Right lobe of liver (tissue), 6 donors: ENCODE measurements at regions not wholly inside any gene's neighbourhood (a gene's known extent, or its start where the extent isn't known, plus 50 kb on each side); places are given as distances from the start of the nearest gene placed in this dataset.

Source experiments
- ATAC-seq, 4 donors: fragments of 200-7000 bp; cut with Tn5 transposase; one replicate each; pipeline ENCODE4 v1.9.1; 2020; ENCODE audit warnings: mild to moderate bottlenecking in 4 of 4, moderate library complexity in 4 of 4
- DNase-seq, 3 donors: peaks; one replicate each; pipeline ENCODE4 v3.0.0-alpha.2; 2020
- H3K27ac ChIP-seq, 3 donors: fragments of 200-600 bp; one replicate each; pipeline ENCODE4 v1.8.0; 2022
- H3K27me3 ChIP-seq, 2 donors: fragments of 200-600 bp; one replicate each; pipeline ENCODE4 v1.8.0; 2022
- H3K36me3 ChIP-seq, 4 donors: fragments of 200-600 bp; sonication (generic) in 1 of 4; one replicate each; pipeline versions ENCODE4 v1.5.1 to v1.8.0; 2017 to 2022; ENCODE audit warnings: control low read depth in 1 of 4
- H3K4me1 ChIP-seq, 4 donors: fragments of 200-600 bp; sonication (generic) in 1 of 4; one replicate each; pipeline versions ENCODE4 v1.5.1 to v1.8.0; 2017 to 2022; ENCODE audit warnings: control low read depth in 1 of 4
- H3K4me3 ChIP-seq, 3 donors: fragments of 200-600 bp; one replicate each; pipeline ENCODE4 v1.8.0; 2022
- H3K9me3 ChIP-seq, 4 donors: fragments of 200-600 bp; sonication (generic) in 1 of 4; one replicate each; pipeline versions ENCODE4 v1.5.1 to v1.8.0; 2017 to 2022; ENCODE audit warnings: control low read depth in 1 of 4
- CTCF ChIP-seq, 4 donors: fragments of 200-600 bp in 3 of 4; fragments of 450-650 bp in 1 of 4; IDR thresholded peaks; one replicate each; pipeline versions ENCODE4 v1.5.1 to v1.8.0; 2016 to 2022; ENCODE audit warnings: antibody characterized with exemption in 4 of 4, mild to moderate bottlenecking in 2 of 4
- POLR2A ChIP-seq: fragments of 450-650 bp; IDR thresholded peaks from one replicate; pipeline ENCODE4 v1.6.1; 2017; ENCODE audit warnings: antibody characterized with exemption, mild to moderate bottlenecking
- WGBS: methylation state at CpG from one replicate; pipeline ENCODE4 v1.1.6; 2018; ENCODE audit warnings: low coverage, low lambda C conversion rate; ENCODE audit not compliant: insufficient coverage; ENCODE audit errors: missing lambda C conversion rate; 5-methylcytosine and 5-hydroxymethylcytosine counted together
- intact Hi-C, 2 donors: fragments of 100-400 bp; cut with DNase I; formaldehyde crosslinking; loops; one replicate each; pipeline versions ENCODE4 v1.11.2 to v1.14.1; 2022
- donor health status: DM: no; HTN: yes; CAD: no.
- donor health status: DM: no; HTN: no; CAD: no.
- donor health status: DM: no; HTN: no; CAD: no.
- donor health status: DM: no; HTN: yes; CAD: no.
- donor health status: DM: no; HTN: yes; CAD: no.

GRCh38 chr1:193579323-193579722 is 392.9 kb upstream of the B3GALT2 start:
- Histone ChIP-seq H3K9me3 (no peaks in the 10 kb centered on the region), H3K36me3 (no peaks in the 10 kb centered on the region), H3K27me3 (no peaks in the 10 kb centered on the region), H3K27ac (no peak overlapping the region), H3K4me1 (no peaks in the 10 kb centered on the region), H3K4me3 (no peak overlapping the region)
- ATAC-seq (no peak), DNase-seq (no peak)
- WGBS, result 87% methylated on average over 1 of the region's 1 CpG
- intact Hi-C loops, result no loop called here
- no peak for TF ChIP-seq POLR2A

GRCh38 chr1:193574913-193575312 is 388.5 kb upstream of the B3GALT2 start:
- ATAC-seq (no peak), DNase-seq (no peak)
- Histone ChIP-seq H3K27ac (no peak overlapping the region), H3K36me3 (no peaks in the 10 kb centered on the region), H3K4me1 (no peaks in the 10 kb centered on the region), H3K4me3 (no peak overlapping the region), H3K9me3 (no peaks in the 10 kb centered on the region), H3K27me3 (no peaks in the 10 kb centered on the region)
- TF ChIP-seq CTCF (IDR thresholded peaks at IDR 0.05) (no peak), POLR2A (no peak)
- intact Hi-C loops, result no loop called here

GRCh38 chr1:193569983-193570269 is 383.5 kb upstream of the B3GALT2 start:
- Histone ChIP-seq H3K4me3 (no peak overlapping the region), H3K27ac (no peak overlapping the region), H3K27me3 (no peaks in the 10 kb centered on the region), H3K4me1 (no peaks in the 10 kb centered on the region), H3K36me3 (no peaks in the 10 kb centered on the region), H3K9me3 (no peaks in the 10 kb centered on the region)
- TF ChIP-seq CTCF (IDR thresholded peaks at IDR 0.05) (no peak), POLR2A (no peak)
- no peak for DNase-seq
- intact Hi-C loops, result no loop called here
- no peak for ATAC-seq

DNA sequence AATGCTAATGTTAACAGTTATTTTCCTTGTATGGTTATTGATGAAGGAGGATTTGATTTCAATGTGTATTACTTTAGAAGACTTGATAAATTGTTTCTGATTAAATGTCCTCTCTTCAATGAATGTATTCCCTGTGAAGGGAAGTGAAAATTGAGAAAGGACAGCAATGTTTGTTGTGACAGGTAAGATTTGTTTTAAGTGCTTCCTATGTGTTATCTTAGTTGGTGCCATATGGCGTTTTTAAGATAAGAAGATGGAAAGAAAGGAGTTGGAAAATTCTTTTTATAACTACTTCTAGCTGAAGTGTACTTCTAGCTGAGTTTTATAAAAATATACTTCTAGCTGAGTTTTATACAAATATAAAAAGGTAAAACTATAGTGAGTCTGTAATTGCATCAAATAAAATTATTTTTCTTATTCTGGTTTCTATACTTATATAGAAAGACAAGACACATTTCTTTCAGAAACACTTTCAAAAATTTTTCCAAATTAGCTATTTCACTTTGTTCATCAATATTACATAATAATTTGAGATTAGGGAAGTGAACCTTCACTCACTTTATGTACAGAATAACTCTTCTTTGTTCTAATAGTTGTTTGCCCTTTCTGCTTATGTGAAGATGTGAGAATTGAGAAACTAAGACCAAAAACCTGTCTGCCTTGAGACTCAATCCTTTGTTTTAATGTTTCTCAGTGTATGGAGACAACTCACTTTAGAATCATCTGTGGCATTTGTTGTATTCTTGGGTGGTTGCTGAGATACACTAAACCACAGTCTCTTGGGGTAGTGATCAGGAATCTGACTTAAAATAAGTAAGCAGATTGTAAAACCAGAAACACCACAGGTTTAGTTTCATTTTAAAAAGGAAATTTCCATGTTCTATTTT is 382.9 kb upstream of the B3GALT2 start:
- no peak overlapping the region for H3K27ac ChIP-seq
- no peaks in the 10 kb centered on the region for H3K36me3 ChIP-seq
- no peaks in the 10 kb centered on the region for H3K27me3 ChIP-seq
- no peak overlapping the region for H3K4me3 ChIP-seq
- ATAC-seq, result no peak
- no peaks in the 10 kb centered on the region for H3K4me1 ChIP-seq
- intact Hi-C loops, result no loop called here
- no peak for DNase-seq
- no peaks in the 10 kb centered on the region for H3K9me3 ChIP-seq
- TF ChIP-seq CTCF (IDR thresholded peaks at IDR 0.05), result no peak
- TF ChIP-seq POLR2A, result no peak
- WGBS, result 36% methylated on average over 1 of the region's 1 CpG

- 43% methylated on average over 1 of the region's 1 CpG for WGBS
- Histone ChIP-seq H3K27ac (no peak overlapping the region), H3K4me1 (no peaks in the 10 kb centered on the region), H3K9me3 (no peaks in the 10 kb centered on the region), H3K4me3 (no peak overlapping the region), H3K36me3 (no peaks in the 10 kb centered on the region), H3K27me3 (no peaks in the 10 kb centered on the region)
- ATAC-seq, result peak in 1 of 4 donors; percentile 27
- no peak for TF ChIP-seq POLR2A
- intact Hi-C loops, result no loop called here
- DNase-seq, result no peak
These were observed 382.1 kb upstream of the B3GALT2 start for GRCh38 chr1:193568512-193568911.

DNA sequence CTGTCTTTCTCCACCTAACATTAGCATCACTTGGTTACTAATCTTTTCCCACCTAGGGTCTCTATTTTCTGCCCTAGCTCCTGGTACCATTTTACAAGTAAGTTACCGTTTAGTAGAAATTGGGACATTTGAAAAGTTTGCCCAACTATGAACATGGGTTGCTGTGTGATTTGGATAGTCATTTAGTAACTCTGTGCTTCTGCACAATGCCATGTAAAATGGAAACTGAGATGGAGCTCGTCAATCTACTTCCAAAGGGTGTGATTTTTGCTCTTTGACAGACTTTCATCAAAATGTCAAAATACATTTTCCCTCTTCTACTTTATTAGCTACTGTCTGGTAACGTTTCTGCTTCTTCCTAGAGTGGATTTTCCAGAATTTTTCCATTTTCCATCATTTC is 381.5 kb upstream of the B3GALT2 start:
- 76% methylated on average over 3 of the region's 3 CpGs for WGBS
- intact Hi-C loops, result no loop called here
- no peak for DNase-seq

More for the DNA sequence above, 381.5 kb upstream of the B3GALT2 start:
- Histone ChIP-seq H3K36me3 (no peaks in the 10 kb centered on the region), H3K27me3 (no peaks in the 10 kb centered on the region), H3K9me3 (no peaks in the 10 kb centered on the region), H3K4me1 (no peaks in the 10 kb centered on the region), H3K4me3 (no peak overlapping the region), H3K27ac (no peak overlapping the region)
- no peak for TF ChIP-seq POLR2A
- no peak for TF ChIP-seq CTCF (IDR thresholded peaks at IDR 0.05)
- no peak for ATAC-seq
